Neural cell (in vitro differentiated cells): ENCODE measurements at regions not wholly inside any gene's neighbourhood (a gene's known extent, or its start where the extent isn't known, plus 50 kb on each side); places are given as distances from the start of the nearest gene placed in this dataset.

ENCODE experiments used
- H2AFZ ChIP-seq: fragments of 200-600, 300-800 bp; sonication (generic), shearing (Covaris generic); 2 replicates; pipeline ENCODE4 v1.6.0; 2014; ENCODE audit warnings: low read depth, mild to moderate bottlenecking, antibody characterized with exemption, low read length, moderate library complexity
- H3F3A ChIP-seq: fragments of 200-600 bp; shearing (Covaris generic); 2 replicates; pipeline ENCODE4 v1.6.1; 2016; ENCODE audit warnings: mild to moderate bottlenecking, moderate library complexity, mixed read lengths, antibody characterized with exemption, low read length; ENCODE audit not compliant: insufficient read depth, poor library complexity, severe bottlenecking
- H3K27ac ChIP-seq: fragments of 200-600, 300-800 bp; sonication (generic), shearing (Covaris generic); 2 replicates; pipeline ENCODE4 v1.5.1; 2014; ENCODE audit warnings: mild to moderate bottlenecking, low read length, moderate library complexity
- H3K27me3 ChIP-seq: fragments of 300-800, 200-600 bp; sonication (generic), shearing (Covaris generic); 2 replicates; pipeline ENCODE4 v1.6.0; 2014; ENCODE audit warnings: mild to moderate bottlenecking, low read depth, low read length, moderate library complexity; ENCODE audit not compliant: insufficient read depth
- H3K36me3 ChIP-seq: fragments of 300-800, 200-600 bp; sonication (generic), shearing (Covaris generic); 2 replicates; pipeline ENCODE4 v1.5.1; 2014; ENCODE audit warnings: mild to moderate bottlenecking, antibody characterized with exemption, low read length, moderate library complexity; ENCODE audit not compliant: insufficient read depth
- H3K4me2 ChIP-seq: fragments of 300-800, 200-600 bp; sonication (generic), shearing (Covaris generic); 2 replicates; pipeline ENCODE4 v1.6.0; 2014; ENCODE audit warnings: mild to moderate bottlenecking, low read length
- H3K4me3 ChIP-seq: fragments of 300-800, 200-600 bp; sonication (generic), shearing (Covaris generic); 2 replicates; pipeline ENCODE4 v1.5.1; 2014; ENCODE audit warnings: mild to moderate bottlenecking, low read length, moderate library complexity
- H3K79me2 ChIP-seq: fragments of 200-600 bp; shearing (Covaris generic); replicated peaks from 2 replicates; pipeline ENCODE4 v1.6.0; 2014; ENCODE audit warnings: mild to moderate bottlenecking, low read length, moderate library complexity; ENCODE audit not compliant: insufficient read depth
- H3K9ac ChIP-seq: fragments of 300-800, 200-600 bp; sonication (generic), shearing (Covaris generic); 2 replicates; pipeline ENCODE4 v1.6.1; 2016; ENCODE audit warnings: mild to moderate bottlenecking, low read length, mixed read lengths
- H3K9me2 ChIP-seq: fragments of 200-600 bp; shearing (Covaris generic); 2 replicates; pipeline ENCODE4 v1.6.1; 2016; ENCODE audit warnings: mild to moderate bottlenecking, low read length, mixed read lengths; ENCODE audit not compliant: insufficient read depth
- H3K9me3 ChIP-seq: fragments of 200-600, 300-800 bp; sonication (generic), shearing (Covaris generic); 2 replicates; pipeline ENCODE4 v1.6.1; 2016; ENCODE audit warnings: mild to moderate bottlenecking, mixed run types, low read length, moderate library complexity, mixed read lengths
- H4K20me1 ChIP-seq: fragments of 200-600 bp; shearing (Covaris generic); 2 replicates; pipeline ENCODE4 v1.6.1; 2016; ENCODE audit warnings: mild to moderate bottlenecking, mixed run types; ENCODE audit not compliant: insufficient read depth
- CTCF ChIP-seq: fragments of 450-650 bp; IDR thresholded peaks from 2 replicates; pipeline ENCODE4 v1.5.1; 2014; ENCODE audit warnings: antibody characterized with exemption, mild to moderate bottlenecking, moderate library complexity; ENCODE audit not compliant: poor library complexity, severe bottlenecking
- EP300 ChIP-seq: fragments of 450-650 bp; conservative IDR thresholded peaks from 2 replicates; pipeline ENCODE4 v1.6.1; 2014; ENCODE audit warnings: antibody characterized with exemption, mild to moderate bottlenecking, moderate library complexity; ENCODE audit not compliant: poor library complexity, severe bottlenecking
- EZH2 ChIP-seq: fragments of 200-600, 300-800 bp; shearing (Covaris generic), sonication (generic); IDR thresholded peaks from 2 replicates; pipeline ENCODE4 v1.6.1; 2014; ENCODE audit warnings: antibody characterized with exemption, low read length, borderline replicate concordance, mild to moderate bottlenecking; ENCODE audit not compliant: insufficient read depth, poor library complexity, severe bottlenecking
- MXI1 ChIP-seq: fragments of 450-650 bp; conservative IDR thresholded peaks from 2 replicates; pipeline ENCODE4 v1.6.1; 2014; ENCODE audit warnings: antibody characterized with exemption, mild to moderate bottlenecking; ENCODE audit not compliant: poor library complexity, severe bottlenecking
- POLR2AphosphoS5 ChIP-seq: IDR thresholded peaks from 2 replicates; pipeline ENCODE4 v1.6.1; 2012
- RAD21 ChIP-seq: fragments of 450-650 bp; conservative IDR thresholded peaks from 2 replicates; pipeline ENCODE4 v1.6.1; 2014; ENCODE audit warnings: antibody characterized with exemption, mild to moderate bottlenecking, moderate library complexity
- REST ChIP-seq: IDR thresholded peaks from 2 replicates; pipeline ENCODE4 v1.6.1; 2012; ENCODE audit warnings: borderline replicate concordance
- SMC3 ChIP-seq: fragments of 450-650 bp; conservative IDR thresholded peaks from 2 replicates; pipeline ENCODE4 v1.6.1; 2014; ENCODE audit warnings: antibody characterized with exemption, mild to moderate bottlenecking, moderate library complexity; ENCODE audit not compliant: poor library complexity
- TAF1 ChIP-seq: IDR thresholded peaks from 2 replicates; pipeline ENCODE4 v1.6.1; 2012; ENCODE audit warnings: low read depth

- no peak for TF ChIP-seq EZH2
- no peak for TF ChIP-seq CTCF
- no peak for TF ChIP-seq POLR2AphosphoS5
- TF ChIP-seq SMC3 = no peak
- no peak for TF ChIP-seq TAF1
- no peak for TF ChIP-seq RAD21
- TF ChIP-seq EP300 = no peak
- no peak for TF ChIP-seq REST
- TF ChIP-seq MXI1 = no peak
- Histone ChIP-seq H3K79me2 (no peaks in the 10 kb centered on the region), H3K4me3 (no peak overlapping the region), H3K27ac (no peak overlapping the region), H3K27me3 (no peaks in the 10 kb centered on the region), H3F3A (no peaks in the 10 kb centered on the region), H3K9ac (no peak overlapping the region), H3K9me3 (no peaks in the 10 kb centered on the region), H3K4me2 (no peak overlapping the region), H3K36me3 (no peaks in the 10 kb centered on the region), H2AFZ (no peak overlapping the region), H4K20me1 (no peaks in the 10 kb centered on the region), H3K9me2 (no peaks in the 10 kb centered on the region)
Observed at GRCh38 chr4:137389911-137390520, 142.3 kb downstream of the PCDH18 start.

- H3F3A ChIP-seq = no peaks in the 10 kb centered on the region
- no peak overlapping the region for H3K27ac ChIP-seq
- no peaks in the 10 kb centered on the region for H4K20me1 ChIP-seq
- no peaks in the 10 kb centered on the region for H3K9me3 ChIP-seq
- H3K4me2 ChIP-seq = no peak overlapping the region
- no peaks in the 10 kb centered on the region for H3K9me2 ChIP-seq
- H3K4me3 ChIP-seq = no peak overlapping the region
- H3K36me3 ChIP-seq = no peaks in the 10 kb centered on the region
- H3K27me3 ChIP-seq = no peaks in the 10 kb centered on the region
- H3K9ac ChIP-seq = no peak overlapping the region
- no peak overlapping the region for H2AFZ ChIP-seq
- TF ChIP-seq MXI1 (no peak), REST (no peak), TAF1 (no peak), EP300 (no peak), CTCF (no peak), RAD21 (no peak), EZH2 (no peak), POLR2AphosphoS5 (no peak), SMC3 (no peak)
- H3K79me2 ChIP-seq = no peaks in the 10 kb centered on the region
Observed at GRCh38 chr4:137387924-137388323, 144.4 kb downstream of the PCDH18 start.
